Fibroblast of pulmonary artery (primary cell): ENCODE measurements at regions not wholly inside any gene's neighbourhood (a gene's known extent, or its start where the extent isn't known, plus 50 kb on each side); places are given as distances from the start of the nearest gene placed in this dataset.

ENCODE experiments used
- DNase-seq: peaks from one replicate; pipeline ENCODE4 v3.0.0-alpha.2; 2010; ENCODE audit warnings: low read depth
- H3K4me3 ChIP-seq: replicated peaks from 2 replicates; pipeline ENCODE4 v1.5.1; 2011; ENCODE audit warnings: low read depth, mild to moderate bottlenecking, control low read depth, low read length, moderate library complexity
- TF ChIP-seq, protein P1 (sequence below): IDR thresholded peaks from 2 replicates; pipeline ENCODE4 v1.5.1; 2011; ENCODE audit warnings: mild to moderate bottlenecking, control low read depth, low read length, inconsistent platforms; ENCODE audit errors: missing control alignments

GRCh38 chr19:31175564-31176348 lies 173.5 kb downstream of the TSHZ3 start:
- TF ChIP-seq, protein P1, sequence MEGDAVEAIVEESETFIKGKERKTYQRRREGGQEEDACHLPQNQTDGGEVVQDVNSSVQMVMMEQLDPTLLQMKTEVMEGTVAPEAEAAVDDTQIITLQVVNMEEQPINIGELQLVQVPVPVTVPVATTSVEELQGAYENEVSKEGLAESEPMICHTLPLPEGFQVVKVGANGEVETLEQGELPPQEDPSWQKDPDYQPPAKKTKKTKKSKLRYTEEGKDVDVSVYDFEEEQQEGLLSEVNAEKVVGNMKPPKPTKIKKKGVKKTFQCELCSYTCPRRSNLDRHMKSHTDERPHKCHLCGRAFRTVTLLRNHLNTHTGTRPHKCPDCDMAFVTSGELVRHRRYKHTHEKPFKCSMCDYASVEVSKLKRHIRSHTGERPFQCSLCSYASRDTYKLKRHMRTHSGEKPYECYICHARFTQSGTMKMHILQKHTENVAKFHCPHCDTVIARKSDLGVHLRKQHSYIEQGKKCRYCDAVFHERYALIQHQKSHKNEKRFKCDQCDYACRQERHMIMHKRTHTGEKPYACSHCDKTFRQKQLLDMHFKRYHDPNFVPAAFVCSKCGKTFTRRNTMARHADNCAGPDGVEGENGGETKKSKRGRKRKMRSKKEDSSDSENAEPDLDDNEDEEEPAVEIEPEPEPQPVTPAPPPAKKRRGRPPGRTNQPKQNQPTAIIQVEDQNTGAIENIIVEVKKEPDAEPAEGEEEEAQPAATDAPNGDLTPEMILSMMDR, result no peak
- DNase-seq, result no peak
- no peak overlapping the region for H3K4me3 ChIP-seq

DNA sequence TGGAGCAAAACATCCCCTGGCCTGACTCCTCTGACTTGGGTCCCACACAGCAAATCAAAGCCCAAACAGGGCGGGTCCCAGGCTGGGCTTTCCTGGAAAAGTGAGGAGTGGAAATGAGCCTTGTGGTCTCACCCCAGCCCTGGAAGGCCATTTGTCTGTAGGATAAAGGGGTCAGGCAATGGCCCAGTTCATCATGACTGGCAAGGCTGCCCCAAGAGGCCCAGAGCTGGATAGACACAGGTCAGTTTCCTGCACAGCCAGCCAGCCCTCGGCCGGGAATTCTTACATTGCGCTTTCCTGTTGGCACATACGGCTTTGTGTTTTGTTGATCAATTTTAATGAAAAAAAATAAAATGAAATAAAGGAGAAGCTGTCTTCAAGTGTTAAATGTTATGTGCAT lies 174.3 kb downstream of the TSHZ3 start:
- TF ChIP-seq, protein P1, result no peak
- DNase-seq, result no peak
- no peak overlapping the region for H3K4me3 ChIP-seq

GRCh38 chr19:31173991-31174390 lies 175.2 kb downstream of the TSHZ3 start:
- TF ChIP-seq, protein P1, result no peak
- DNase-seq, result no peak
- no peak overlapping the region for H3K4me3 ChIP-seq

DNA sequence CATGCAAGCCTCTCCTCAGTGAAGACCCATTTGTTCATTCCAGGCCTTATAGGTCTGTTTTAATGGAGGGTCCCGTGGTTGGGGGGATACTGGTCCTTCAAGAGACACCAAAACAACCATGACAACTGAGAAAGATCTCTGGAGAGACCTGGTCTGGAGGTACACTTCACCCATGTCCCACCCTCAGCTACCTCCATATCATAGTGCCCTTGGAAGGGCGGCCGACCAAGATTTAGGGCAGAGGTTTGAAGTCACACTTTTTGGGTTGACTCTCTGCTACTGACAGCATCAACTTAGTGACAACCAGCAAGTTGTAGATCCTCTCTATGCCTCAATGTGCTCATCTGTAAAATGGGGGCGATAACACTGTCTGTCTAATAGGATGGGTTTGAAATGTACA lies 177.3 kb downstream of the TSHZ3 start:
- TF ChIP-seq, protein P1, result no peak
- H3K4me3 ChIP-seq, result no peak overlapping the region
- DNase-seq, result no peak

GRCh38 chr19:31170046-31170445 lies 179.2 kb downstream of the TSHZ3 start:
- no peak for DNase-seq
- TF ChIP-seq, protein P1, result no peak
- H3K4me3 ChIP-seq, result no peak overlapping the region

GRCh38 chr19:31168106-31168625 lies 181.1 kb downstream of the TSHZ3 start:
- H3K4me3 ChIP-seq, result no peak overlapping the region
- TF ChIP-seq, protein P1, result no peak
- DNase-seq, result no peak

- H3K4me3 ChIP-seq, result no peak overlapping the region
- DNase-seq, result no peak
- TF ChIP-seq, protein P1, result no peak
Measured at GRCh38 chr19:31167690-31168089, 181.5 kb downstream of the TSHZ3 start.
